Activated CD8-positive, alpha-beta memory T cell treated with anti-CD3 and anti-CD28 coated beads for 24 hours (primary cell): ENCODE measurements at regions not wholly inside any gene's neighbourhood (a gene's known extent, or its start where the extent isn't known, plus 50 kb on each side); places are given as distances from the start of the nearest gene placed in this dataset.
"Not testable (repeated sequence)": the region's sequence is repeated elsewhere in the genome, so short reads cannot be mapped to it uniquely, and the experiment has no call there.

Source experiments
- DNase-seq: peaks from one replicate; pipeline ENCODE4 v3.0.0-alpha.2; 2020

DNA sequence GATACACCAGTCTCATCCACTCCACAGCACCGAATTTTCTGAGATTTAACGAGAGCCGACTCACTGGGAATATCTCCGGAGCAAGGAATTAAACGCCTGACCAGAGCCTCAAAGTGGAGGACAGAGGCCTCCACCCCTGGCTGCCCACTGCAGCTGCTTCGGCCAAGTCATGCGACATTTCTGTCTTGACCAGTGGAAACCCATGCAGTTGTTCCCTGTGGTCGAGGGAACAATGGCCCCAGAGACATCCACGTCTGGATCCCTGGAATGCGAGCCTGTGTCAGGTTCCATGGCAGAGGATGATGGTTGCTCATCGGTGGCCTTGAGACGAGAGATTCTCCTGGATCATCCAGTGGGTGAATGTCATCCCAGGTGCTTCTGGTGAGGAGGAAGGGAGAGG, 65.7 kb upstream of the INSIG1 start:
- no peak for DNase-seq

DNA sequence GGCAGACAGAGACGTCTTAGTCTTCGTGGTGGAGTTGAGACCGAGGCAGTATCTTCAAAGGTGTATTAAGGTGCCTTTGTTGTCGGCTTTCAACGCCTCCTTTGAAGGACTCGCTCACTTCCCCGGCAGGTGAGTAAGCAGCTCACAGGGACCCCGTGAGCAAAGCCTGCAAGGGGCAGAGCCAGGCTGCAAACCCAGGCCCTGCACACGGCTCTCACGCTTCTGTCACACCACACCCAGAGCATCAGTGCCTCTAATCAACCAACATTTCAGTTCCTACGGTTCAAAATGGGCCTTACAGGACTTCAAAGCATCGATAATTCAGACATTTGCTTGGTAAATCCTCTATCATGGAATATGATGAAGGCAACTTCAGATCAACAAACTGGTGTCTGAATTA, 64.8 kb upstream of the INSIG1 start:
- no peak for DNase-seq

DNA sequence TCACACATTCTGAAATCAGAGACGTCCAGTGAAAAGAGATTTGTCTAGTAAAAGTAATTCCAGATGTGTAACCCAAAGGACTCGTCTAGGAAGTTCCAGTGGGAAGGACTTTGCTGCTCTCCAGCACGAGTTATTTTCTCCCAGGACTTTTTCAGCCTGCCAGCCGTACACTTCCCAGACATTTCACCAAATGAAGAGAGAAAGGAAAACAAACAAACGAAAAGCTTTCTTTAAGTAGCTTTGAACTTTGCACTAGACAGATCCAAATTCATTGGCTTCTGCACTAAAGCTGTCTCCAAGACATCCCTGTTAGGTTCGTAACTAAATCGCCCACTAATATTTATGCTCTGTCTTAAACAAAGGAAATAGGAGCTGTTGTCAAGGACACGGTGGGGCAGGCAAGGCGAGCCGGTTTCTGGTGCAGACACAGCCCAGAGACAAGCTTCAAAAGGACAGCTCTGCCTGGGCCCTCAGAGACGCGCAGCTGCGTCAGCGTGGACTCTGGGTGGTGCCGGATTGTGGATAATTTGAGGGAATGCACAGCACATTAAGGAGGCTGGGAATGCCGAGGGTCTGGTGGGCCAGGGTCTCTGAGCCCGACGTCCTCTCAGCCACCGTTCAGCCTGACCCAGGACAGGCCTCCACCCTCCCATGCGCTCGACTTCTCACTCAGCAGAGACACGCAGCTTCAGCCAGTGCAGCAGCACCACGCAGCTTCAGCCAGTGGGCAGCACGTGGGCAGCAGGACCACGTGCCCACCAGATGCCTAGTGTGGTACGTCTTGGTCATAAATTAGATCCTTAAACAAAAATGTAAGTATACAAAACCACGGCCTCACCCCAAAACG, 64.1 kb upstream of the INSIG1 start:
- no peak for DNase-seq

DNA sequence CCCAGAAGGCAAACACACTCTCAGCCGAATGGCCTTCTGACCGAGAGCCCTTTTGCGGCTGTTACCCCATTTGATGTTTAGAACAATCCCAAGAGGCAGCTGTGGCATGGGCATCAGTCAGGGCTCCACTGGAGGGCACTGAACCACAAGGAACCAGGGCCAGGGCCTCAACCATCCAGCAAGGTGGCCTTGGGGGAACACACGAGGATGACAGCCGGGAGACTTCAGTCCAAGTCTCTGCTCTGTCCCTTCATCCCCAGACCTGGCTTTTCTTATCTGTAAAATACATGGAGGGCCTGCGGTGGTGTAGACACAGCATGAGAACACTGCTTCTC, 63.6 kb upstream of the INSIG1 start:
- no peak for DNase-seq

DNA sequence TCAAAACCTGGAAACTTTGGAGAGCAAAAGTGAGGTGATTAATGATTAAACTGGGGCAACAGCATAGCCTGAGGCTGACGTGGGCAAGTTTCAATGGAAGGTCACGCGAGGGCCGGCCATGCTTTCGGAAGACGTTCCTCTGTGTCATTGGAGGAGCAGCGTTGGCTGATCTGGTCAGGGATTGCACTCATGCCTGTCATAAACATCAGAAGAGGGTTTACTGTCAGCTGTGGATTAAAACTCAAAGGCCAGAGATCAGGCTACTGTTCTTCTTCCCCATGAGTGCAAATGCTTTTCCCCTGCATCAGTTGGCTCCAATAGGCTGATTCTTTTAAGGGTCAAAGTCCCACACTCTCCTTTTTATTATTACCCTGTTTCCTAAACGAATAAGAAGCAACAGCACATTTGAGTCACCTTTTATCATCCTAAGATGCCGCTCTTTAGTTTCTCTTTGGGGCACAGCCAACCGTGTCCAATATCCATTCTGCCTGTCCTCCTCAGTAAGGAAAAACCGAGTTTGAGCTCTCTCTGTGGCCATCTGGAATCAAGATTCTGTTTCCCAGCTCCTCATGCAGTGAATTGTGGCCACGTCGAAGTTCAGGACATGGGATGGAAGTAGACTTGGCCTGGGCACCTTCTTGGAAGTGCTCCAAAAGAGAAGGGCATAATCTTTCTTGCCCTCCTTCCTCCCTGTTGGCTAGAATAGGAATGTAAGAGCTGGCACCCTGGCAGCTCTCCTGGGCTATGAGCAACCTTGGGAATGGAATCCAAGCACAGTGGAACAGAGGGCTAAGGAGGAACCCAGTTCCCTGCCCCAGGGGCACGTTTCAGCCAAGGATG, 62.5 kb upstream of the INSIG1 start:
- no peak for DNase-seq

DNA sequence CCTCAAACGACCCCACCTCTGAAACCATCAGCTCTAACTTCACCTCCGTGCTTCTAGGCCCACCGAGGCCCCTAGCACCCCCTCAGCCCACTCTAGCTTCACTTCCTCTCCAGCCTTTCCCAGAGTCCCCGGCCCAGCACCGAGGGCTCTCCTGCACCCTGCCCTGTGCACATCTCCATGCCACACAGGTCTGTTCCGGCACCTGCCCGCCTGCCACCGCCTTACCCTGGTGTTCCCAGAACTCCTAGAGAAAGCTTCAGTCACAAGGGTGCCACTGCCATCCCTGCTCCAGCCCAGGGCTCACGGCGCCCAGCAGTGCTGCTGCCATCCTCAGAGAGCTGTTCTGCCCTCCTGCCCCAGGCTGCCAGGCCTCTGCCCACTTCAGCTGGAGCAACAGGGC, 61.3 kb upstream of the INSIG1 start:
- no peak for DNase-seq

DNA sequence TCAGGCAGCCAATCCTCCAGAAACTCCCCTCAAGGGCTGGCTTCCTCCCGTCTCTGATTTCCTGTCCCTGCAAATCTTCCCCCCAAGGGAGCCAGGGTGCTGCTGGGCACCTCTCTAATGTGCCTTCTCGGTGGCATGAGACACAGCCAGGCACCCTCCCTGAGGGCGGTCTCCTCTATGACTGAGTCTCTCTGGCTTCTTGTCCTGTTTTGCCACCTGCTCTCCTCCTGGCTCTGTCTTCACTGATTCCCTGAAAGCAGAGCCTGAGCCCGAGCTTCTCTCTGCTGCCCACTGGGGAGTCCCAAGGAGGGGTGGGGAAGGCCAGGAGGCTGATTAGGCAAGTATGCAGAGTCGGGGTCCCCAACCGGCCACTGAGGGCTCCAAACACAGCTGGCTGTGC, 60.4 kb upstream of the INSIG1 start:
- DNase-seq = no peak

DNA sequence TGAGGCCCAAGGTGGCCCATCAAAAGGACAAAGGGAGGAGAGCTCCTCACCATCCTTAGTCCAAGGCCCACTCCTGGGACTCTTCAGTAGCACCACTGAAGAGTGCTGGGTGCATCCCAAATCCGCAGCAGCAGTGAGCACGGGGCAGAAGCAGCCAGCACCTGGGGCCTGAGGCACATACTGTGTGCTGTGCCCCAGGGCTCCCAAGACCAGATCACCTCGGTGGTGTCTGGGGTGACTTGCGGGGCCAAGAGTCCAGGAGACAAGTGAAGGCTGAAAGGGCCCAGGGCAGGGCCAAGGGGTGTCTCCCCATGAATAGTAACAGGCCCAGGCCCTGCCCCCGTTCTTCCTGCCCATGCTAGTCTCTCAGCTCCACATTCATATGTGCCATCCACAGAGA, 59.9 kb upstream of the INSIG1 start:
- no peak for DNase-seq

DNA sequence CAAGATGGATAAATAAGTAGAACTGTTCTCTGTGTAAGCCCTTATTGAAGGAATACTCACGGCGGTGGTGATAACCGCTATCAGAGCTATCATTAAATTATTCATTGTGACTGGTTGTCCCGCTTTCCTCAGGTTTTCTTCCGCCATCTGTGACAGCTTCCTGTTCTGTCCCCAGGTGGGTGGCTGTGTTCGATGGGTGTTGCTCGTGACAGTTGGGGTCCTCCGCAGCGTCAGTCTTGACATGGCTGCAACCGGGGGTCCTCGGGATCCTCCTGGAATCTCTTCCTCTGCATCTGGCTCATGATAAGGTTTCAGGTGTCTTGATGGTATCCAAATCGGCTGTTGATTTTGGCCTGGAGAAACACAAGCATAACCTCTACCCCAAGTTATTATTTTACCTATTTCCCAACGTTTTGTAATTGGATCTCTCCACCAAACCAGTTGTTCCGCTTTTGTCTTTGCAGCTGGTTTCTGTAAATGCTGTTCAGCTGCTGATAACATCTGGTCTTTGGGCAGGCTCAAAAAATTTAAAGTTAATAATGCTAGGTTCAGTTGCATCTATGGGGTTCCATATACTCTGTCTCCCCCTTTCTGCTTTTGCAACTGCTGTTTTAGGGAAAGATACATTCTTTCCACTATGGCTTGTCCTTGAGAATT, 58.1 kb upstream of the INSIG1 start:
- DNase-seq = not testable (repeated sequence)

DNA sequence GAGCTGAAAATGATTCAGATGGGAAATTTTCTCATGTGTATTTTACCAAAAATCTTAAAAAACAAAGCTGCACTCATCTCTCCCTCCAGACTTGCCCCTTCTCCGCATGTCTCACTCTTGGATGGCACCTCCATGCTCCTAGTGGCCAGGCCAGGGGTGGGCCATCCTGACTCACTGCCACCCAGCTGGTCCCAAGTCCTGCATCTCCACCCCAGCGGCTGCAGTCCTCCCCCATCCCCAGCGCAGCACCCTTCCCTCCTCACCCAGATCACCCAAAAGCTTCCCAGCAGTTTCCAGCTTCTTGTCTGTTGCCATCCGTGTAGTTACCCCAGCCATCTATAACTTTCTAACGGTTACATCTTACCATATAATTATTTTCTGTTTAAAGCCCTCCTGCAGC, 53.0 kb upstream of the INSIG1 start:
- DNase-seq = no peak

DNA sequence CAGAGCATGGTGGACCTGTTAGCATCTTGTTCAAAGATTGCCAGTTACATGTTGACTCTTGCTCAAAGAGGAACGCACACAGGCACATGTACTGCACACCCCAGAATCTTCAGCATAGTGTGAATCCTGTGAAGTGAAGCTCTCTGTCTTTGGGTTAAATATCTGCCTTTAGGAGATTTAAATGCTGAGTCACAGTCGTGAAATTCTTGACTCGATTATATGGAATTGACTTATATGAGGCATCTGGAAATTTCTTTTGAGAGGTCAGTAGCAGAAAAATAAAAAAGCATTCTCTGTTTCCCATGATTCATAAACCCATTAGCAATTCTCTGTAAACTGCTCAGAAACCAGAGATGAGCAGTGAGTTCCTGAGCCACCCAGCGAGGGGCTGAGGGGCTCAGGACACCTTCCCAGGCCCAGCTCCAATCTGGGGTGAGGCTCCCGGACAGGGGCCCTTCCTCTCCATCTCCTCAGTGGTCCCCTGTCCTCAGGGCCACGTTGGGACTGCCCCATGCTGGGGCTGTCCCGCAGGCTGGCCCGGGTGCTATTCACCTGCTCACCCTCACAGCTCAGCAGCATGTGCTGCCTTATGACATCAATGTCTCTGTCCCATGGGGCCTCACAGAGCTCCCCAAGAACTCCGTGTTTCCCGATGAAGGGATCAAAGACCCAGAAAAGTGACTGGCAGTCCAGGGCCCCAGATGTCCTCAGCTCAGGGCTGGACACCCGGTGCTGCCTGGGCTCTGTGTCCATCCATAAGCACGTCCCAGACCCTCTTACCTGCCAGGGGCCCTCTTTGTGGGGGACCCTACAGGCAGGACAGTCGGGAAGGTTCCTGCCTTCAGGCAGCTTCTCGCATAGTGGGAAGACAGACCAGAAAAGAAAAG, 50.0 kb upstream of the INSIG1 start:
- no peak for DNase-seq
